HCT116 (cell line): ENCODE measurements at regions not wholly inside any gene's neighbourhood (a gene's known extent, or its start where the extent isn't known, plus 50 kb on each side); places are given as distances from the start of the nearest gene placed in this dataset.
"Not testable (repeated sequence)": the region's sequence is repeated elsewhere in the genome, so short reads cannot be mapped to it uniquely, and the experiment has no call there.

Experiments used
- ATAC-seq: fragments of 200-7000 bp; cut with Tn5 transposase; 2 replicates; pipeline ENCODE4 v1.9.1; 2020; ENCODE audit warnings: mild to moderate bottlenecking, moderate library complexity
- BruUV-seq: library from RNA; stranded (reverse); fragments of 400-500 nt; replicated peaks from 2 replicates; lab custom pipeline; 2021; lab: Mats Ljungman, UMichigan
- CTCF ChIA-PET: fragments of 300-600 bp; sonication (Branson Sonifier 250); formaldehyde crosslinking; loops from one replicate; lab custom pipeline; 2021; ENCODE audit warnings: antibody characterized with exemption; lab: Charles Lee
- POLR2A ChIA-PET: fragments of 300-600, 350-600 bp; sonication (Branson Sonifier 250); formaldehyde crosslinking; loops from one replicate; lab custom pipeline; 2021; ENCODE audit warnings: antibody characterized with exemption; lab: Charles Lee
- RAD21 ChIA-PET, 2 experiments: fragments of 300-600 bp; sonication (Branson Sonifier 250); formaldehyde crosslinking; loops; one replicate each; lab custom pipeline; 2023; ENCODE audit warnings: low total read pairs in 2 of 2; ENCODE audit not compliant: uncharacterized antibody in 2 of 2, unreplicated experiment in 2 of 2, low non-redundant PET in 1 of 2; lab: Charles Lee
- DNase-seq: peaks from one replicate; pipeline ENCODE4 v3.0.0-alpha.2; 2010; ENCODE audit warnings: low read depth, low spot score
- H2AFZ ChIP-seq: fragments of 200-600 bp; shearing (Covaris generic), sonication (generic); 2 replicates; pipeline ENCODE4 v1.6.1; 2017; ENCODE audit warnings: low read depth, mixed run types, mixed read lengths, antibody characterized with exemption, low read length; ENCODE audit not compliant: poor library complexity, severe bottlenecking
- H3K27ac ChIP-seq: 2 replicates; pipeline ENCODE4 v1.5.1; 2012; ENCODE audit warnings: low read depth, low read length
- H3K27me3 ChIP-seq: fragments of 200-600 bp; sonication (generic); 2 replicates; pipeline ENCODE4 v1.6.1; 2016; ENCODE audit warnings: mixed run types, low read length, mixed read lengths; ENCODE audit not compliant: insufficient read depth
- H3K36me3 ChIP-seq, 2 experiments: fragments of 200-500 bp in 1 of 2; fragments of 200-600 bp in 1 of 2; sonication (Bioruptor generic) in 1 of 2; sonication (generic) in 1 of 2; 2 replicates each; pipeline versions ENCODE4 v1.5.1 to v1.6.1; 2014 to 2016; ENCODE audit warnings: low read length in 2 of 2, inconsistent platforms in 1 of 2, mixed read lengths in 1 of 2, mixed run types in 1 of 2; ENCODE audit not compliant: insufficient read depth in 2 of 2, control insufficient read depth in 1 of 2
- H3K4me1 ChIP-seq, 2 experiments: fragments of 200-600 bp in 1 of 2; sonication (generic) in 1 of 2; 2 replicates each; pipeline versions ENCODE4 v1.5.1 to v1.6.1; 2012 to 2017; ENCODE audit warnings: low read length in 2 of 2, inconsistent platforms in 1 of 2, mild to moderate bottlenecking in 1 of 2, mixed read lengths in 1 of 2, mixed run types in 1 of 2, moderate library complexity in 1 of 2; ENCODE audit not compliant: insufficient read depth in 2 of 2, control insufficient read depth in 1 of 2
- H3K4me2 ChIP-seq: fragments of 200-600 bp; sonication (generic); 2 replicates; pipeline ENCODE4 v1.6.1; 2017; ENCODE audit warnings: mixed run types, low read length, mixed read lengths
- H3K4me3 ChIP-seq, 2 experiments: fragments of 200-600 bp in 1 of 2; sonication (generic) in 1 of 2; replicated peaks in 1 of 2; 2 replicates each; pipeline ENCODE4 v1.5.1; 2011 to 2016; ENCODE audit warnings: low read length in 2 of 2, control low read depth in 1 of 2, low read depth in 1 of 2, mild to moderate bottlenecking in 1 of 2, mixed read lengths in 1 of 2, mixed run types in 1 of 2
- H3K79me2 ChIP-seq: fragments of 200-600 bp; sonication (generic); 2 replicates; pipeline ENCODE4 v1.6.1; 2017; ENCODE audit warnings: mild to moderate bottlenecking, mixed run types, low read length, moderate library complexity, mixed read lengths; ENCODE audit not compliant: insufficient read depth
- H3K9ac ChIP-seq: fragments of 200-600 bp; sonication (generic); 2 replicates; pipeline ENCODE4 v1.6.1; 2016; ENCODE audit warnings: low read length, mixed read lengths
- H3K9me2 ChIP-seq: fragments of 200-600 bp; sonication (generic), shearing (Covaris generic); 2 replicates; pipeline ENCODE4 v1.6.1; 2017; ENCODE audit warnings: mixed run types, mild to moderate bottlenecking, moderate library complexity; ENCODE audit not compliant: insufficient read depth
- H3K9me3 ChIP-seq, 2 experiments: fragments of 200-500 bp in 1 of 2; fragments of 200-600 bp in 1 of 2; sonication (Bioruptor generic) in 1 of 2; sonication (generic) in 1 of 2; 2 replicates each; pipeline ENCODE4 v1.6.1; 2014 to 2017; ENCODE audit warnings: low read length in 2 of 2, mixed read lengths in 2 of 2, inconsistent platforms in 1 of 2, low read depth in 1 of 2, mild to moderate bottlenecking in 1 of 2, mixed run types in 1 of 2, moderate library complexity in 1 of 2; ENCODE audit not compliant: control insufficient read depth in 1 of 2, insufficient read depth in 1 of 2
- H4K20me1 ChIP-seq: fragments of 200-600 bp; sonication (generic), shearing (Covaris generic); 2 replicates; pipeline ENCODE4 v1.6.1; 2017; ENCODE audit warnings: mixed run types, mild to moderate bottlenecking, moderate library complexity; ENCODE audit not compliant: insufficient read depth
- ATF3 ChIP-seq: IDR thresholded peaks from 2 replicates; pipeline ENCODE4 v1.6.1; 2012
- CBX3 ChIP-seq: IDR thresholded peaks from 2 replicates; pipeline ENCODE4 v1.6.1; 2012; ENCODE audit warnings: low read depth
- CEBPB ChIP-seq: IDR thresholded peaks from 2 replicates; pipeline ENCODE4 v1.6.1; 2012; ENCODE audit warnings: low read depth
- EGR1 ChIP-seq: IDR thresholded peaks from 2 replicates; pipeline ENCODE4 v1.6.1; 2012; ENCODE audit warnings: low read depth
- ELF1 ChIP-seq: IDR thresholded peaks from 2 replicates; pipeline ENCODE4 v1.6.1; 2012; ENCODE audit warnings: low read depth, borderline replicate concordance
- EZH2 ChIP-seq: fragments of 200-600 bp; sonication (generic); IDR thresholded peaks from 2 replicates; pipeline ENCODE4 v1.6.1; 2017; ENCODE audit warnings: antibody characterized with exemption, mixed run types
- EZH2phosphoT487 ChIP-seq: fragments of 200-600 bp; IDR thresholded peaks from 2 replicates; pipeline ENCODE4 v1.6.1; 2018; ENCODE audit warnings: antibody characterized with exemption, borderline replicate concordance
- POLR2A ChIP-seq: IDR thresholded peaks from 2 replicates; pipeline ENCODE4 v1.7.0; 2011; ENCODE audit warnings: borderline replicate concordance; ENCODE audit not compliant: insufficient read depth, insufficient read length; ENCODE audit errors: extremely low read depth
- POLR2AphosphoS5 ChIP-seq: IDR thresholded peaks from 2 replicates; pipeline ENCODE4 v1.6.1; 2011; ENCODE audit warnings: mild to moderate bottlenecking, low read depth, low read length, moderate library complexity
- RAD21 ChIP-seq: IDR thresholded peaks from 2 replicates; pipeline ENCODE4 v1.6.1; 2012; ENCODE audit warnings: low read depth, mild to moderate bottlenecking
- SP1 ChIP-seq: IDR thresholded peaks from 2 replicates; pipeline ENCODE4 v1.6.1; 2012; ENCODE audit warnings: low read depth
- SRF ChIP-seq: IDR thresholded peaks from 2 replicates; pipeline ENCODE4 v1.6.1; 2012; ENCODE audit warnings: low read depth
- TCF7L2 ChIP-seq: IDR thresholded peaks from 2 replicates; pipeline ENCODE4 v1.7.0; 2011; ENCODE audit warnings: borderline replicate concordance, inconsistent platforms; ENCODE audit not compliant: insufficient read depth, insufficient read length; ENCODE audit errors: extremely low read depth
- YY1 ChIP-seq: IDR thresholded peaks from 2 replicates; pipeline ENCODE4 v1.6.1; 2011; ENCODE audit warnings: low read length, low read depth, moderate library complexity, mild to moderate bottlenecking; ENCODE audit not compliant: insufficient replicate concordance; ENCODE audit errors: extremely low read depth
- ZFX ChIP-seq: fragments of 450-650 bp; IDR thresholded peaks from 2 replicates; pipeline ENCODE4 v1.6.1; 2017
- ZNF274 ChIP-seq: fragments of 200-500 bp; sonication (Bioruptor generic); IDR thresholded peaks from 2 replicates; pipeline ENCODE4 v1.6.1; 2014; ENCODE audit warnings: mild to moderate bottlenecking, low read depth, low read length, inconsistent platforms
- intact Hi-C: fragments of 100-400 bp; cut with micrococcal nuclease; formaldehyde crosslinking; loops from 2 replicates; pipeline ENCODE4 v1.10.0; 2022
- TF ChIP-seq, protein P1 (sequence below): IDR thresholded peaks from 2 replicates; pipeline ENCODE4 v1.6.1; 2012; ENCODE audit warnings: low read depth

DNA sequence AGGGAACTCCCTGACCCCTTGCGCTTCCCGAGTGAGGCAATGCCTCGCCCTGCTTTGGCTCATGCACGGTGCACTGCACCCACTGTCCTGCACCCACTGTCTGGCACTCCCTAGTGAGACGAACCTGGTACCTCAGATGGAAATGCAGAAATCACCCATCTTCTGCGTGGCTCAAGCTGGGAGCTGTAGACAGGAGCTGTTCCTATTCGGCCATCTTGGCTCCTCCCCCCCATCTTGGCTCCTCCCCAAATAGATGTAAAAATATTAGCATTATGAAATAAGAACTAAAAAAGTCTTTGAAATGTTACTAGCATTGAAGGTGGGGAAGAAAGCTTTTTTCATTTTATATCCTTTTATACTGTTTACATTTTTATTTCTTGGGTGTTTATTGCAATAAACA is 525.9 kb upstream of the PPP2R3A start:
- intact Hi-C loops, H3K9me2 ChIP-seq, BruUV-seq, H3K4me1 ChIP-seq, H3K79me2 ChIP-seq, ATAC-seq, H4K20me1 ChIP-seq, H3K36me3 ChIP-seq, H3K9ac ChIP-seq, H3K27ac ChIP-seq, H3K9me3 ChIP-seq, DNase-seq, H2AFZ ChIP-seq, H3K27me3 ChIP-seq, CTCF ChIA-PET, RAD21 ChIA-PET, POLR2A ChIA-PET: not testable (repeated sequence)
- peak; percentile 21 for TF ChIP-seq YY1
- H3K4me2 ChIP-seq: peak overlapping the region; percentile 36
- peak overlapping the region in 1 of 2 experiments; percentile 20; a peak in 3 of 4 replicates for H3K4me3 ChIP-seq

DNA sequence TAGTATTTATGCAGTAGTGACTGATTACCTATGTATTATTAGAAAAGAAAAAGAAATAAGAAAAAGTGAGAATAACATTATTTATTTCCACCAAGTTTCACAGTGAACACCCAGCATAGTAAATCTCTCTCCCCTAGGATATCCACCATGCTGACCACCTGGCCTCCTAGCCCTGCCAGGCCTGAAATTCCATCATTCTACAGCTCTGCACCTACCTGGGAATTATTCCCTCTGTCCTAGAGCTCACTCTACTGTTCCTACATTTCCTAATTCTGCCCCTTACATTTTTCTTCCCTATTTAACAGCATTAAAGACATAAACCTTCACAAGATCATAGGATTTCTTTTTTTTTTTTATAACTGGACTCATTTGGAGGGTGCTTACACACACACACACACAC is 525.3 kb upstream of the PPP2R3A start:
- H3K27ac ChIP-seq: no peak overlapping the region
- DNase-seq (no peak), ATAC-seq (no peak)
- H4K20me1 ChIP-seq: no peaks in the 10 kb centered on the region
- TF ChIP-seq SP1 (no peak), ZNF274 (no peak), ZFX (no peak), EZH2phosphoT487 (no peak), SRF (no peak), TCF7L2 (no peak), EGR1 (no peak), RAD21 (no peak), CEBPB (no peak), POLR2AphosphoS5 (no peak), ELF1 (no peak), EZH2 (no peak), ATF3 (no peak), POLR2A (no peak), CBX3 (no peak)
- TF ChIP-seq, protein P1, sequence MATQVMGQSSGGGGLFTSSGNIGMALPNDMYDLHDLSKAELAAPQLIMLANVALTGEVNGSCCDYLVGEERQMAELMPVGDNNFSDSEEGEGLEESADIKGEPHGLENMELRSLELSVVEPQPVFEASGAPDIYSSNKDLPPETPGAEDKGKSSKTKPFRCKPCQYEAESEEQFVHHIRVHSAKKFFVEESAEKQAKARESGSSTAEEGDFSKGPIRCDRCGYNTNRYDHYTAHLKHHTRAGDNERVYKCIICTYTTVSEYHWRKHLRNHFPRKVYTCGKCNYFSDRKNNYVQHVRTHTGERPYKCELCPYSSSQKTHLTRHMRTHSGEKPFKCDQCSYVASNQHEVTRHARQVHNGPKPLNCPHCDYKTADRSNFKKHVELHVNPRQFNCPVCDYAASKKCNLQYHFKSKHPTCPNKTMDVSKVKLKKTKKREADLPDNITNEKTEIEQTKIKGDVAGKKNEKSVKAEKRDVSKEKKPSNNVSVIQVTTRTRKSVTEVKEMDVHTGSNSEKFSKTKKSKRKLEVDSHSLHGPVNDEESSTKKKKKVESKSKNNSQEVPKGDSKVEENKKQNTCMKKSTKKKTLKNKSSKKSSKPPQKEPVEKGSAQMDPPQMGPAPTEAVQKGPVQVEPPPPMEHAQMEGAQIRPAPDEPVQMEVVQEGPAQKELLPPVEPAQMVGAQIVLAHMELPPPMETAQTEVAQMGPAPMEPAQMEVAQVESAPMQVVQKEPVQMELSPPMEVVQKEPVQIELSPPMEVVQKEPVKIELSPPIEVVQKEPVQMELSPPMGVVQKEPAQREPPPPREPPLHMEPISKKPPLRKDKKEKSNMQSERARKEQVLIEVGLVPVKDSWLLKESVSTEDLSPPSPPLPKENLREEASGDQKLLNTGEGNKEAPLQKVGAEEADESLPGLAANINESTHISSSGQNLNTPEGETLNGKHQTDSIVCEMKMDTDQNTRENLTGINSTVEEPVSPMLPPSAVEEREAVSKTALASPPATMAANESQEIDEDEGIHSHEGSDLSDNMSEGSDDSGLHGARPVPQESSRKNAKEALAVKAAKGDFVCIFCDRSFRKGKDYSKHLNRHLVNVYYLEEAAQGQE: no peak
- no peak overlapping the region for H3K4me2 ChIP-seq
- H3K9ac ChIP-seq: no peak overlapping the region
- no peaks in the 10 kb centered on the region for H3K36me3 ChIP-seq
- ChIA-PET CTCF (no interaction called here), RAD21 (no interaction called here), POLR2A (no interaction called here)
- peaks cover 11% of the 10 kb centered on the region; the same call in 1 of the 2 replicates for H3K27me3 ChIP-seq
- intact Hi-C loops: no loop called here
- H3K4me3 ChIP-seq: no peak overlapping the region
- no peaks in the 10 kb centered on the region for H3K79me2 ChIP-seq
- BruUV-seq: no TSS peak
- no peaks in the 10 kb centered on the region for H3K9me3 ChIP-seq
- no peak overlapping the region for H2AFZ ChIP-seq
- no peaks in the 10 kb centered on the region for H3K9me2 ChIP-seq
- H3K4me1 ChIP-seq: no peaks in the 10 kb centered on the region
